HG02763 (cell line): ENCODE measurements at regions not wholly inside any gene's neighbourhood (a gene's known extent, or its start where the extent isn't known, plus 50 kb on each side); places are given as distances from the start of the nearest gene placed in this dataset.
"Not testable (repeated sequence)": the region's sequence is repeated elsewhere in the genome, so short reads cannot be mapped to it uniquely, and the experiment has no call there.

Source experiments
- ATAC-seq: cut with Tn5 transposase; IDR thresholded peaks from one replicate; pipeline ENCODE4 v1.9.1; 2021; ENCODE audit warnings: mild to moderate bottlenecking, moderate library complexity; ENCODE audit not compliant: unreplicated experiment

- ATAC-seq: no peak
Observed at GRCh38 chr9:87357600-87357999, 140.1 kb upstream of the DAPK1 start.

- ATAC-seq: no peak
Observed at GRCh38 chr9:87359264-87359663, 138.4 kb upstream of the DAPK1 start.

DNA sequence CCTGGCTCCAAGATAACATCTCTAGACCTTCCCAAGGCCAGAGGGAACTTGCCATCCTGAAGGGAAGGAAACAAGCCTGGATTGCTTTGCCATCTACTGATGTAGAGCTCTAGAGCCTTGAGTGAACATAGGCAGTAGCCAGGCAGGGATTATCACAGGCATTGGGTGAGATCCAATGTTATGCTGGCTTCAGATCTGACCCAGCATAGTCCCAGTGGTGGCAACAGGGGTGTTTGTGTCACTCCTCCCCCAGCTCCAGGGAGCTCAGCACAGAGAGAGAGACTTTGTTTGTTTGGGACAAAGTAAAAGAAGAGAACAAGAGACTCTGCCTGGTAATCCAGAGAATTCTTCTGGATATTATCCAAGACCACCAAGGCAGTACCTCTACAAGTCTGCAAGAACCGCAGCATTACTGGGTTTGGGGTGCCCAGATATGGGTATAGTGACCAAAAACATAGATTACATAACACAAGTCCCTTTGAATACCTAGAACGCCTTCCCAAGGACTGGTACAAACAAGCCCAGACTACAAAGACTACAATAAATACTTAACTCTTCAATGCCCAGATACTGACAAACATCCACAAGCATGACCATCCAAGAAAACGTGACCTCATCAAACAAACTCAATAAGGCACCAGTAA is 137.6 kb upstream of the DAPK1 start:
- no peak for ATAC-seq

- no peak for ATAC-seq
Observed at GRCh38 chr9:87370049-87370685, 127.5 kb upstream of the DAPK1 start.

- no peak for ATAC-seq
Observed at GRCh38 chr9:87371795-87372355, 125.8 kb upstream of the DAPK1 start.

DNA sequence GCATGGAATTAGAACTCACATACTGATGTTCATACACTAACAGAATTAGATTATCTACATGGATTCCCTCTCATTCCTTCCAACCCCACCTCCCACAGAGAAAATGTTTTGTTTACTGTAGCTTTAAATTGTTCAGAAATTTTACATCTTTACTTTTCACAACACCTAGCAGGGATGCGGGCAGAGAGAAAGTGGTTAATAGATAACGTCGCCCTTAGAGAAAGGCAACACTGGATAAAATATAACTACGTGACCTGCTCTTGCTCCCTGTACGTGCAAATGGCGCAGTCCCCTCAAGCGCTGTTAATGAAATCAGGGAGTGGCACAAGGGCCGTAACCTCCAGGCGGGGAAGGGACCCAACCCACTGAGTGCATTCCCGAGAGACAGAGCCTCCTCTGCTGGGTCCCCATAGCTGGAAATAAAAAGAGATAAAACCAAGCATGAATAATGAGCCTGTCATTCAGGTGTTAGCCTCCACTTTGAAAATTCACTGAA is 125.3 kb upstream of the DAPK1 start:
- no peak for ATAC-seq

GRCh38 chr9:87374023-87374919 is 123.4 kb upstream of the DAPK1 start:
- ATAC-seq: peak; percentile 60

DNA sequence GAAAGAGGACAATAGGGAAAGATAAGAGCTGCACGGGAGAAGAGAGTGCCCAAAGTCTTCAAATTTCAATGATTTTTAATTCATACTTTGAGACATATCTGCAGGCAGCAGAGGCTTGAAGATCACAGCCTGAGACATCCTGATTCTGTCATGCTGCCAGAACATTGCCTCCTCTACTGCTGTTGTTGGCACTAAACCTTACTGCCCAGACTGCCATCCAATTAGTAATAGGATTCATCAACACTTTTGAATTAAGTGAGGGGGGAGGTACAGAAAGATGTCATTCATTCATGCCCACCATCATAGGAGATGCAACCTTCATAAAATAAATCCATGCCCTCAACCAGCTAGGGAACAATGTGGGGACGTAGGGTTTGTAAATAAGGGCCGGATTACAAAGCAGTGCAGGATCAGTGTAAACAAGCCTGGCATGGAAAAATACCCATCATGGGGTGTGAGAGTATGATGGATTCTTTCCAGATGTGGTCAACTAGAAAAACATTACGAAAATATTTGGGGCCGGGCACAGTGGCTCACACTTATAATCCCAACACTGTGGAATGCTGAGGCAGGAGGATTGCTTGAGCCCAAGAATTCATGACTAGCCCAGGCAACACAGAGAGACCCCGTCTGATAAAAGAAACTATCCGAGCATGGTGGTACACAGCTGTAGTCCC is 122.1 kb upstream of the DAPK1 start:
- ATAC-seq: no peak

GRCh38 chr9:87378676-87379075 is 119.0 kb upstream of the DAPK1 start:
- no peak for ATAC-seq

DNA sequence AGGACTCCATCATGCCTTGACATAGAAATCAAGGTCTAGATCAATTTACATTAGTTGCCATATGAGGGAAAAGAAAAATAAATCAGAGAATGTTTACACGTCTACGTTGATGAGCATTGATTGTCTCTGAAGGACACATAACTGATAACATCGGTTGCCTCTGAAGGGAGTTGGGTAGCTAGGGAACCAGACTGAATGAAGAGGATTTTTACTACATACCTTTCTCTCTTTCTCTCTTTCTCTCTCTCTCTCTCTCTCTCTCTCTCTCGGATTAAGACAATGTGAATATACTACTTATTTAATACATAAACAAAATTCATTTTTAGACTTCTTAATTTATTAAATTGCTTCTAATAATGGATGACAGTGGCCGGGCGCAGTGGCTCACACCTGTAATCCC is 118.4 kb upstream of the DAPK1 start:
- no peak for ATAC-seq

DNA sequence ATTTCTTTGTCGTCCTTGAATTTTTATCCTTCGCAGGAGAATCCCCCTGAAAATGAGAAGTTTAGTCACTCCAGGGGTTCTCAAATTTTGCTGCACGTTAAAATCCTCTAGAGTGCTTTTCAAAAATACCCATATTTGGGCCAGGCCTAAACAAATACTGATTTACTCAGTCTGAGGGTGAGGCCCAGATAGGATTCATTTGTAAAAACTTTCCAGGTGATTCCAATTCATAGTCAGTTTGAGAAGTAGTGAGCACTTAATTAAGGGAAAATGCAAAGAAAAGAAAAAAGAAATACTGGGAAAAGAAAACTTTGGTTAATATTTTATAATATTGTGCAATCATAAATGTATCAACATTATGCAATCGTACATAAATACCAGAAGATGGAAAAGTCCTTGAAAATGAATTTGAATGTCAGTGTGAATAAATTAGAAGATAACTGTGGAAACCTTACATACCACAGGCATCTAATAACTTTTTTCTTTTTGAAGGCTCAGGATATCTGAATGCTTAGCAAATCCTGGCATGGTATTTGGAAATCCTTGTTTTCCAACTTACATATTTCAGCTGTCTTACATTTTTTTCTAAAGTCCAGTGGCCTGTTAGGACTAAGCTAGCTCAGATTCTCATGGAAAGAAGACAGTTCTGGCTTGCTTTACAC is 116.5 kb upstream of the DAPK1 start:
- no peak for ATAC-seq

GRCh38 chr9:87381746-87382145 is 115.9 kb upstream of the DAPK1 start:
- ATAC-seq: no peak

DNA sequence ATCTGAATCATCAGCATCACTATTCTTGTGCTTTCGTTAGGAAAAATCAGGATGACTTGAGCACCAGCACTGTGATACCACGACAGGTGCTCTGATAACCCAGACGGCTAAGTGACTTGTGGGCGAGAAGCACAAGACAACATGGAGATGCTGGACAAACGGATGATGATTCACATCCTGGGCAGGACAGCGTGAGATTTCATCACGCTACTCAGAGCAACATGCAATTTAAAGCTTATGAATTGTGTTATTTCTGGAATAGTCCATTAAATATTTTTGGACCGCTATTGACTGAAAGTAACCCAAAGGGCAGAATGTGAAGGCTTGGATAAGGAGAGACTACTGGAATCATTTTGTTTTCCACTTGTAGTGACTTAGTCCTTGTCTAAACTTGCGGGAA is 114.8 kb upstream of the DAPK1 start:
- ATAC-seq: no peak

GRCh38 chr9:87383344-87384150 is 114.1 kb upstream of the DAPK1 start:
- no peak for ATAC-seq

DNA sequence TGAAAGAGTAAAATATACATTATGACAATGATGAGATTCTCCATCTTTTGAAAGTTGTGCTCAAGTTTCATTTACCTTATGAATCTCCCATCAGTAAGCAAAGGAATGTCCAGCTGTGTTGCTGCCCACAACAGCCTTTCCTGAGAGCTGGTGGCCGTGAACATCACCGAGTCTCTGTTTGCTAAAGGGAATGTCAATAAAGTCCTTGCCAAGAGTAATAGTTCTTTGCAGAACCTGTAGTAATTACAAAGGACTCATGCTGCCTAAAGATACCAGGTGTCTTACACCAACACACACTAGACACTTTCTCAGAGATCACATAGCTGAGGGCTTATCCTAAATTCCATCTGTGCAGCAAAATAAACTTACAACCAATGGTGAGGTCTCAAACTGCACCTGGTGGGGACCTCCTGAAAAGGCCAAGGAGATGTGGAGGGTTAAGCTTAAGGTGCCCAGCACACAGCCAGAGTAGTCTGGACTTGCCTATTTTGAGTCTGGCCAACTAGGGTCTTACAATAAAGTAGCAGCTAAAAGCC is 111.1 kb upstream of the DAPK1 start:
- ATAC-seq: no peak

GRCh38 chr9:87387351-87388011 is 110.2 kb upstream of the DAPK1 start:
- ATAC-seq: no peak

- not testable (repeated sequence) for ATAC-seq
Observed at GRCh38 chr9:87388708-87389107, 109.0 kb upstream of the DAPK1 start.

- no peak for ATAC-seq
Observed at GRCh38 chr9:87389936-87390335, 107.7 kb upstream of the DAPK1 start.

DNA sequence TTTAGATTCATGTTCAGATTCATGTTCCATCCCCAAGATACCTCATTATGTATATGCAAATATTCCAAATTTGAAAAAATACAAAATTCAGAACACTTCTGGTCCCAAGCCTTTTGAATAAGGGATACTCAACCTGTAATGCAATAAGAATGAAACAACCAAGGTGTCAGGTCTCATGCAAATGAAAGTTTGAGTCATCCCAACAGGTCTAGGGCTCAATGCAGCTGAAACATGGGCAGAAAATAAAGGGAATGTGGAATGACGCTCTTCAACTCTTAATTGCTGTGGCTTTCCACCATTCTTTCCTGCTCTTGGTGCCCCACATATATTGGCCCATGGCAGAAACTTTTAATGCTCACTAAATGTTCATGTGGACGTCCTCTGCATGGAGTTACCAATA is 107.3 kb upstream of the DAPK1 start:
- ATAC-seq: no peak
